Upper lobe of right lung (tissue), 1 donor: ENCODE measurements at regions not wholly inside any gene's neighbourhood (a gene's known extent, or its start where the extent isn't known, plus 50 kb on each side); places are given as distances from the start of the nearest gene placed in this dataset.

Source experiments
- ATAC-seq: fragments of 200-7000 bp; cut with Tn5 transposase; one replicate; pipeline ENCODE4 v1.9.1; 2020; ENCODE audit warnings: mild to moderate bottlenecking, moderate library complexity
- DNase-seq: peaks from one replicate; pipeline ENCODE4 v3.0.0-alpha.2; 2020
- H3K27ac ChIP-seq: fragments of 200-600 bp; one replicate; pipeline ENCODE4 v1.8.0; 2022
- H3K27me3 ChIP-seq: fragments of 200-600 bp; one replicate; pipeline ENCODE4 v1.8.0; 2022; ENCODE audit warnings: mild to moderate bottlenecking
- H3K36me3 ChIP-seq: fragments of 200-600 bp; one replicate; pipeline ENCODE4 v1.8.0; 2022
- H3K4me1 ChIP-seq: fragments of 200-600 bp; one replicate; pipeline ENCODE4 v1.8.0; 2022
- H3K4me3 ChIP-seq: fragments of 200-600 bp; one replicate; pipeline ENCODE4 v1.8.0; 2022; ENCODE audit warnings: mild to moderate bottlenecking
- H3K9me3 ChIP-seq: fragments of 200-600 bp; one replicate; pipeline ENCODE4 v1.8.0; 2022
- CTCF ChIP-seq: fragments of 200-600 bp; IDR thresholded peaks from one replicate; pipeline ENCODE4 v1.8.0; 2022; ENCODE audit warnings: antibody characterized with exemption
- intact Hi-C: fragments of 100-400 bp; cut with DNase I; formaldehyde crosslinking; loops from one replicate; pipeline ENCODE4 v1.11.0; 2022
- donor health status: DM: no; HTN: yes; CAD: no; lungs with severe emphysema.

DNA sequence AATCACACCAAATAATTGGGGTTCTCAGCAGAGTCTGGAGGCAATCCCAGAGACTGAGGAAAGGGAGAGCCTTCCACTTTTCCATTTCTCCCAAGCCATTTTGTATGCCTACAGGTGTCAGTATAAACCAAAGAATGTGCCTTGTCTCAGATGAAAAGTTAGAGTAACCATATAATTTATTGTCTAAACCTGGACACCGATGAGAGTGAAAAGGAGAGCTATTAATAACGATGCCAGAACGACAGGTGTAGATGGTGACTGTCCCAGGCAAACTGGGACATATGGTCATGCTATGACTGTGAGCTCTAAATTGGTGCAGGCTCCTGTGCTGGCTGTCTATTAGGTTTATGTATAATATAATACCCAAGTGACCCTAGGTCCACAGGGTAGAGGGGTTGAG, 219.6 kb downstream of the ARHGAP12 start:
- no peak overlapping the region for H3K27ac ChIP-seq
- H3K4me1 ChIP-seq = peaks cover 37% of the 10 kb centered on the region
- TF ChIP-seq CTCF = peak; percentile 14
- H3K27me3 ChIP-seq = no peaks in the 10 kb centered on the region
- ATAC-seq (no peak), DNase-seq (no peak)
- no peaks in the 10 kb centered on the region for H3K9me3 ChIP-seq
- intact Hi-C loops = no loop called here
- H3K4me3 ChIP-seq = no peak overlapping the region
- no peaks in the 10 kb centered on the region for H3K36me3 ChIP-seq

DNA sequence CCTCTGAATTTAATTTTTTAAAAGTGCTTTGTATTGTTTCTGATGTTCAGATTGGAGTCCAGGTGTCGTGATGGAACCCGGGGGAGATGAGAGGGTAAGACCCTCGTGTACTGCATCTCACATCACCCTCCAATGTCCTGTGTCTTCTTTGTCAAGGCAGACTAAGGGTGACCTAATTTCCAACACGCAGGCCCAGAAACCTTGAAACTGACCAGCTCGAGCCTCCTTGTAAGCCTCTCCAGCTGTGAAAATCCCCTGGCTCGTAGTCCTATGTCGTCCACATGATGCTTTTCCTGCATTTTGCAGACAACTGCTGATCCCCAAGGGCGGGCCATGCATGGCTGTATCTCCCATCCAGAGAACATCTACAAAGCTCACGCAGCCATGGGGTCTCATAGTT, 220.2 kb downstream of the ARHGAP12 start:
- Histone ChIP-seq H3K4me1 (peaks cover 37% of the 10 kb centered on the region), H3K36me3 (no peaks in the 10 kb centered on the region), H3K27ac (peak overlapping the region; percentile 85), H3K4me3 (no peak overlapping the region), H3K9me3 (no peaks in the 10 kb centered on the region), H3K27me3 (no peaks in the 10 kb centered on the region)
- TF ChIP-seq CTCF = no peak
- DNase-seq (no peak), ATAC-seq (no peak)
- intact Hi-C loops = no loop called here

- intact Hi-C loops = no loop called here
- ATAC-seq (no peak), DNase-seq (no peak)
- no peaks in the 10 kb centered on the region for H3K36me3 ChIP-seq
- H3K4me3 ChIP-seq = peak overlapping the region; percentile 6
- no peak for TF ChIP-seq CTCF
- peaks cover 37% of the 10 kb centered on the region for H3K4me1 ChIP-seq
- no peaks in the 10 kb centered on the region for H3K9me3 ChIP-seq
- H3K27ac ChIP-seq = peak overlapping the region; percentile 85
- H3K27me3 ChIP-seq = no peaks in the 10 kb centered on the region
These were observed 220.6 kb downstream of the ARHGAP12 start for GRCh38 chr10:31708046-31708445.

DNA sequence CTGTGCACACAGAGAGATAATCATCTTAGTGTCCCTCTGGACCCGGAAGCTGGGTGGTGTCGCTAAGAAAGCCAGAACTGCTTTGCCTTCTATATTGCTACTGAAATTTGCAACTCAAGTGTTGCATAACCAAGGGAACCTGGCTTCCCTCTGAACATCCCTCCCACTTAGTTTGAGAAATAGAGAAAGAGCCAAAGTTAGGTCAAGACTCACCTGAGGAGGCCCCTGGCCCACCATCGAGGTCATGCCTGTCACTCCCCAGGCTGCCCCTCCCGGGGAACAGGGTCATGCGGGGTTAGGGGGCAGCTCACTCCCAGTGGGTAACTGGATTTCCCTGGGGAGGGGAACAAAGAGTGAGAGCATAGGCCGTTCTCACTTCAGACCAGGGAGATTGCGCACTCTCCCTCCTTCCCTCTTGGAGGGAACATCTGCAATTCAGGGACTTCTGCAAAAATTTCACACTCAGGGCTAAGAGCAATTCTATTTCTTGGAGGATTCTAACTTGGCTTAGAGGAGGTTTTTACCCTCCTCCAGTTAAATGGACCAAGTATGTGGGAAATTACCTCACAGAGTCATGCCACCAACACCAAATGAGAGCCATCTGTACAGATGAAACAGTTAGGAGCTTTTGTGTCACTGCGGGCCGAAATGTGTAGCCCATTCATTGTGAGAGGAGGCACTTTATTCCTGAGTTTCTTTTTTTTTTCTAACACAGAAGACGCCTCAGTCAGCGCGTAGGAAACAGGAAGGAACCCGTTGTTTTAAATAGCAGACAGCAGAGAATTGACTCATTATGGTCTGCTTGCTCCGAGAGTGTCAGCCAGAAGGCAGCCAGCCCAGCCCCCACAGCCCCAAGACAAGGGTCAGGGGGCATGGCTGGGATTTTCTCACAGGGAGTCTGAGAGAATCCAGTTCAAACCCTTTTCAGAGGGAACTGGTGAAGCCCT, 221.3 kb downstream of the ARHGAP12 start:
- Histone ChIP-seq H3K4me1 (peaks cover 39% of the 10 kb centered on the region), H3K4me3 (peak overlapping the region; percentile 6), H3K27ac (peak overlapping the region; percentile 85), H3K27me3 (no peaks in the 10 kb centered on the region), H3K9me3 (no peaks in the 10 kb centered on the region), H3K36me3 (no peaks in the 10 kb centered on the region)
- no peak for TF ChIP-seq CTCF
- intact Hi-C loops = no loop called here
- DNase-seq (peak; percentile 73), ATAC-seq (peak; percentile 83)

- peak overlapping the region; percentile 85 for H3K27ac ChIP-seq
- intact Hi-C loops = no loop called here
These were observed 222.1 kb downstream of the ARHGAP12 start for GRCh38 chr10:31706464-31707092.

More at GRCh38 chr10:31706464-31707092, 222.1 kb downstream of the ARHGAP12 start:
- peaks cover 47% of the 10 kb centered on the region for H3K4me1 ChIP-seq
- DNase-seq (no peak), ATAC-seq (no peak)
- no peaks in the 10 kb centered on the region for H3K36me3 ChIP-seq
- TF ChIP-seq CTCF = no peak
- no peaks in the 10 kb centered on the region for H3K9me3 ChIP-seq
- H3K4me3 ChIP-seq = peak overlapping the region; percentile 6
- H3K27me3 ChIP-seq = no peaks in the 10 kb centered on the region
